T-helper 17 cell (primary cell): ENCODE measurements at regions not wholly inside any gene's neighbourhood (a gene's known extent, or its start where the extent isn't known, plus 50 kb on each side); places are given as distances from the start of the nearest gene placed in this dataset.

Experiments used
- ATAC-seq: fragments of 150-1000 bp; cut with Tn5 transposase; 2 replicates; pipeline ENCODE4 v1.10.0; 2021; ENCODE audit warnings: mild to moderate bottlenecking, moderate library complexity
- DNase-seq, 3 donors: peaks; one replicate each; pipeline versions ENCODE4 v3.0.0 to v3.0.0-alpha.2; 2020 to 2021
- H3K9me3 ChIP-seq: one replicate; pipeline ENCODE4 v1.7.0; 2013; ENCODE audit warnings: low read length, mild to moderate bottlenecking; ENCODE audit not compliant: control insufficient read depth, poor library complexity, severe bottlenecking
- H3K27ac Mint-ChIP-seq: one replicate; pipeline ENCODE4 v1.8.0; 2022; ENCODE audit warnings: mild to moderate bottlenecking, moderate library complexity, mixed read lengths
- H3K27me3 Mint-ChIP-seq: one replicate; pipeline ENCODE4 v1.8.0; 2022; ENCODE audit warnings: mixed read lengths
- H3K36me3 Mint-ChIP-seq: one replicate; pipeline ENCODE4 v1.8.0; 2022; ENCODE audit warnings: low read depth, mixed read lengths
- H3K4me1 Mint-ChIP-seq: one replicate; pipeline ENCODE4 v1.8.0; 2022; ENCODE audit warnings: mild to moderate bottlenecking, mixed read lengths
- H3K4me3 Mint-ChIP-seq: one replicate; pipeline ENCODE4 v1.8.0; 2022; ENCODE audit warnings: mild to moderate bottlenecking, moderate library complexity, mixed read lengths

DNA sequence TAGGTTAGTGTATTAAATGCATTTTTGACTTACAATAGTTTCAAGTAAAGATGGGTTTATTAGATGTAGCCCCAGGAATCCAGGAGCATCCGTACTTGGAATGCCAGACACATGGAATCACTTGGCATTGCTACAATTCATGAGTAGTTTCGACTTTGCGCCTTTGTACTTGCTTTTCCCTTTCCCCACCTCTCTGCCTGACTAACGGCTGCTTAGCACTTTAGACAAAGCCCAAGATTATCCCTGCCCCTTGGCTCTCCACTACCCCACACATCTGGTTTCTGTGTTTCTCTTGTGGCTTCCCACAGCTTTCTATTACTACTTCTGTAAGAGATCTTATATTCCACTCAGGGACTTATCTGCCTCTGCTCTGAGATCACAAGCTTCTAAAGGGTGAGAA is 397.7 kb upstream of the POU3F1 start:
- H3K27me3 Mint-ChIP-seq = peaks cover 51% of the 10 kb centered on the region
- peaks cover 5% of the 10 kb centered on the region for H3K36me3 Mint-ChIP-seq
- peaks cover 6% of the 10 kb centered on the region for H3K9me3 ChIP-seq
- peaks cover 5% of the 10 kb centered on the region for H3K4me1 Mint-ChIP-seq
- no peak for DNase-seq
- H3K27ac Mint-ChIP-seq = no peak overlapping the region
- no peak overlapping the region for H3K4me3 Mint-ChIP-seq
- ATAC-seq = no peak

- Mint-ChIP-seq H3K36me3 (no peaks in the 10 kb centered on the region), H3K27ac (no peak overlapping the region), H3K4me1 (no peaks in the 10 kb centered on the region), H3K4me3 (no peak overlapping the region), H3K27me3 (peaks cover 28% of the 10 kb centered on the region)
- no peak for DNase-seq
- no peak for ATAC-seq
- H3K9me3 ChIP-seq = peaks cover 6% of the 10 kb centered on the region
Observed at GRCh38 chr1:38440402-38440801, 393.8 kb upstream of the POU3F1 start.

DNA sequence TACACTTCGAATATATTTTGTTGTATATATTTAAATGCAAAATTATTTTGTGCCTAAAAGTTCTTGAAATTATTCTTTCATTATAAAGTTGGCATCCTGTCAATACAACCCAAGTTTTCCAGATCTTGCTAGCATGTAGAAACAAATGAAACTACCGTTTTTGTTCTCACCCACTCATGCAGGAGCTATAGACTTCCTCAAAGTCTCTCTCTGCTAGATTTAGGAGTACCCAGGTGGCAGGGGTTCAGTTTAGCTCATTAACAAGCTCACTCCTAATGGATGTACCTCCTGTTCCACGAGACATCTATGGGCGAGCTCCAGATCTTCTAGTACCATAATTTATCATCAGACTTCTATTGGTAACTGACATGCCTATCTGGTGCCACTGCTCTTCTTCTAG is 390.2 kb upstream of the POU3F1 start:
- H3K36me3 Mint-ChIP-seq = no peaks in the 10 kb centered on the region
- ATAC-seq (no peak), DNase-seq (no peak)
- no peaks in the 10 kb centered on the region for H3K4me1 Mint-ChIP-seq
- H3K27ac Mint-ChIP-seq = no peak overlapping the region
- no peak overlapping the region for H3K4me3 Mint-ChIP-seq
- H3K9me3 ChIP-seq = peaks cover 6% of the 10 kb centered on the region
- peaks cover 41% of the 10 kb centered on the region for H3K27me3 Mint-ChIP-seq

DNA sequence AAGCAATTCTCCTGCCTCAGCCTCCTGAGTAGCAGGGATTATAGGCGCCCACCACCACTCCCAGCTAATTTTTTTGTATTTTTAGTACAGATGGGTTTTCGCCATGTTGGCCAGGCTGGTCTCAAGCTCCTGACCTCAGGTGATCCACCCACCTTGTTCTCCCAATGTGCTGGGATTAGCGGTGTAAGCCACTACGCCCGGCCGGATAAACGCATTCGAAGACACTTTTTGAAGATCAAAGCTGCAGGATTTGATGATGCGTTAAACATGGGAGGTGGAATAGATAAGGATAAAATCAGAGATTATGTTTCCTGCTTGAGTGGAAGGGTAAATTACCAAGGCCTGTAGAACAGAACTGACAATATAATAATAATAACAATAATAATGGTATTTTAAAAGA is 389.4 kb upstream of the POU3F1 start:
- H3K27ac Mint-ChIP-seq = no peak overlapping the region
- peaks cover 48% of the 10 kb centered on the region for H3K27me3 Mint-ChIP-seq
- DNase-seq = no peak
- H3K36me3 Mint-ChIP-seq = no peaks in the 10 kb centered on the region
- no peaks in the 10 kb centered on the region for H3K4me1 Mint-ChIP-seq
- H3K4me3 Mint-ChIP-seq = no peak overlapping the region
- H3K9me3 ChIP-seq = peaks cover 6% of the 10 kb centered on the region
- ATAC-seq = no peak

DNA sequence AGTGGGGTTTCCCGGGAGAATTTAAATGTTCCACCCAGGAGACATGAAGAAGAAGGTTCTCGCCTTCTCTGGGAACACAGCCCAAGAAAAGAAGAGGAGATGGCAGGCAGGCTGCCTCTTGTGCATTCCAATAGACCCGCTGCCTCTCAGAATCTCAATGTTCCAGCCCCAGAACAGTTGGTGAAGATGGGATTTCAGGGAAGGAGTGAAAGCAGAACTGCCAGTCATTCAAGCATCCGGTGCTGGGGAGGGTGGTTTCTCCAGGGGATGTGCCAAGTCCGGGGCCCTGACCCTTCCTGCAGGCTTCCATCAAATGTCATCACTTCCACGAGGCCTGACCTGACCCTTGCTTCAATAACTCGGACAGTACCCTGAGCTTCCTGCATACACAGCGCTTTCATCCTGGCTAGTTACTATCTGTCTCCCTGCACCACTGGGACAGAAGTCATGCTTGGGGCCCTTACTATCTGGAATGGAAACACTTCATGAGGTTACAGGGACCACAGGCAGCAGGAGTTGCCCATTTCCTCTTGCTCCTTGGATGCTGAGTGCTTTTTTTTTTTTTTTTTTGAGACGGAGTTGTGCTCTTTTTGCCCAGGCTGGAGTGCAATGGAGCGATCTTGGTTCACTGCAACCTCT is 386.6 kb upstream of the POU3F1 start:
- no peak overlapping the region for H3K4me3 Mint-ChIP-seq
- peaks cover 55% of the 10 kb centered on the region for H3K27me3 Mint-ChIP-seq
- DNase-seq (no peak), ATAC-seq (no peak)
- H3K9me3 ChIP-seq = no peaks in the 10 kb centered on the region
- H3K36me3 Mint-ChIP-seq = no peaks in the 10 kb centered on the region
- no peak overlapping the region for H3K27ac Mint-ChIP-seq
- no peaks in the 10 kb centered on the region for H3K4me1 Mint-ChIP-seq

DNA sequence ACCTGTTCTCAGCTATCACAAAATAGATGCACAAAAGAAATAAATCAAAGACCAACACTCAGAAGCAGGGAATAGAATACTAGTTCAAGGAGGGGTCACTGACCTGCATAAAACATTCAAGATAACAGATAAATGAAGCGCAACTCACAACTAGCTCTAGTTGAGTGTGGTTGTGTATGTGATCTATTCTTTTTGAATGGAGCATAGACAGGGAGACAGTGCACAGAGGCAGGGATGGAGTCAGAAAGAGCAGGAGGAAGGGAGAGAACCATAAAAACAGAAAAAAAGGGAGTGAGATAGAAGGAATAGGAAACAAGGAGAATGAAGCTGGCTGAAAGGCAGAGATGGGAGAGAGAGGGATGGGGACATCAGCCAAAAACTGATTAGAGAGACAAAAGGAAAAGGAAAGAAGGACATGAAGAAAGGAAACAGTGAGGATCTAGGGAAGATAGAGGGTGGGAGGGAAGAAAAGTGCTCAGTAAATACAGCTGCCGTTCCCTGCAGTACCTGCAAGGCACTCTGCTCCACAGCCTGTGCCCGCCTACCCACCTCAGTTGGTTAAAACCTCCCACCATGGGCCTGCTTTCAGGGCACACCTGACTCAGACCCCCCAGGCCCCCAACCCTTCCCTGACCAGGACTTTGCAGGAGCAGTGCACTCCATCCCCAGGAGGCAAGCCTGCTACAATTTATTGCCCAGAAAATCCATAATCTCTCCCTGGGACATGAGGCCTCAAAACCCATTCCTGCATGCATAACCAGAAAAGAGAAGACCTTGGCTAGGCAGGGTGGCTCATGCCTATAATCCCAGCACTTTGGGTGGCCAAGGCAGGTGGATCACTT is 385.2 kb upstream of the POU3F1 start:
- no peak for DNase-seq
- no peaks in the 10 kb centered on the region for H3K9me3 ChIP-seq
- H3K36me3 Mint-ChIP-seq = no peaks in the 10 kb centered on the region
- H3K27me3 Mint-ChIP-seq = peaks cover 48% of the 10 kb centered on the region
- H3K4me1 Mint-ChIP-seq = no peaks in the 10 kb centered on the region
- no peak for ATAC-seq
- H3K4me3 Mint-ChIP-seq = no peak overlapping the region
- no peak overlapping the region for H3K27ac Mint-ChIP-seq

- Mint-ChIP-seq H3K27ac (no peak overlapping the region), H3K36me3 (peaks cover 4% of the 10 kb centered on the region), H3K4me3 (no peak overlapping the region), H3K27me3 (peaks cover 48% of the 10 kb centered on the region), H3K4me1 (peaks cover 5% of the 10 kb centered on the region)
- ATAC-seq (no peak), DNase-seq (no peak)
- no peaks in the 10 kb centered on the region for H3K9me3 ChIP-seq
Observed at GRCh38 chr1:38430949-38431348, 384.4 kb upstream of the POU3F1 start.

DNA sequence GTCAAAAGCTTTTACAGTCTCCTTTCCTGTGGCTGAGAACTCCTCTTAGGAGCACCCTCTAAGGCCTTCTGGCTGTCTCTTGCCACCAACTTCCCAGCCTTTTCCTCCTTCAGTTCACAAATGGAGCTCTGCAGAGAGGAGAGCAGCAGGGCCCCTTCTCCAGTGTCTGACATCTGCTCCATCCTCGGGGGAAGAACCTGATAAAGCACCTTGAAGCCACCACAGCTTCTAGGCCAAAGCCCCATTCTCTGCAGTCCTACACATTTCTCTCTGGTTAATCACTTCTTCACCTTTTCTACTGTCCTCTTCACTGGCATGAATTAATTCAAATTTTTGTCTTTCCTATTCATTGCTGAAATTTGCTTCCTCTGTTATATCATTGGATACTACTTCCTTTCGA is 378.1 kb upstream of the POU3F1 start:
- DNase-seq = no peak
- no peaks in the 10 kb centered on the region for H3K9me3 ChIP-seq
- Mint-ChIP-seq H3K4me1 (peaks cover 6% of the 10 kb centered on the region), H3K4me3 (no peak overlapping the region), H3K27ac (no peak overlapping the region), H3K36me3 (peaks cover 5% of the 10 kb centered on the region), H3K27me3 (peaks cover 5% of the 10 kb centered on the region)
- no peak for ATAC-seq

GRCh38 chr1:38420666-38421065 is 374.1 kb upstream of the POU3F1 start:
- H3K9me3 ChIP-seq = no peaks in the 10 kb centered on the region
- DNase-seq = no peak
- no peaks in the 10 kb centered on the region for H3K4me1 Mint-ChIP-seq
- H3K27ac Mint-ChIP-seq = no peak overlapping the region
- peaks cover 5% of the 10 kb centered on the region for H3K27me3 Mint-ChIP-seq
- peaks cover 3% of the 10 kb centered on the region for H3K36me3 Mint-ChIP-seq
- ATAC-seq = no peak
- no peak overlapping the region for H3K4me3 Mint-ChIP-seq

- H3K9me3 ChIP-seq = no peaks in the 10 kb centered on the region
- no peaks in the 10 kb centered on the region for H3K4me1 Mint-ChIP-seq
- DNase-seq (no peak), ATAC-seq (no peak)
- H3K27me3 Mint-ChIP-seq = peaks cover 5% of the 10 kb centered on the region
- H3K4me3 Mint-ChIP-seq = no peak overlapping the region
- H3K27ac Mint-ChIP-seq = no peak overlapping the region
- peaks cover 3% of the 10 kb centered on the region for H3K36me3 Mint-ChIP-seq
Observed at GRCh38 chr1:38418195-38419030, 371.8 kb upstream of the POU3F1 start.

DNA sequence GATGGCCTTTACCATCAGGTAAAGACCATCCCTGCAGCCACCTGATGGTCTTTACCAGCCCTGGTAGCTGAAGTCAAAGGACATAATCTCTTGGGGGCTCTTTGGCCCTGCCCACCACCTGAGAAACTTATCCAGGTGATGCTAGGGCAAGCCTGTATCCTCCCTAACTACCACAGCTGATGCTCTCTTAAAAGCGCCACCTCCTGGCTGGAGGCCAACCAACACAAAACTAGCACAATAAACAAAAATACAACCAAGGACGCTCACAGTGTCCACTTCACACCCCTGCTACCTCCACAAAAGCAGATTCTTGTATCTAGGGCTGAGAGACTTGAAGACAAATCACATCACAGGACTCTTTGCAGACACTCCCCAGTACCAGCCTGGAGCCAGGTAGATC is 357.1 kb upstream of the POU3F1 start:
- ATAC-seq = no peak
- no peaks in the 10 kb centered on the region for H3K4me1 Mint-ChIP-seq
- H3K36me3 Mint-ChIP-seq = peaks cover 2% of the 10 kb centered on the region
- DNase-seq = no peak
- no peak overlapping the region for H3K27ac Mint-ChIP-seq
- no peak overlapping the region for H3K4me3 Mint-ChIP-seq
- H3K9me3 ChIP-seq = no peaks in the 10 kb centered on the region
- H3K27me3 Mint-ChIP-seq = peaks cover 6% of the 10 kb centered on the region

- H3K27ac Mint-ChIP-seq = no peak overlapping the region
- no peak for ATAC-seq
- no peaks in the 10 kb centered on the region for H3K4me1 Mint-ChIP-seq
- H3K36me3 Mint-ChIP-seq = peaks cover 2% of the 10 kb centered on the region
- DNase-seq = no peak
- H3K4me3 Mint-ChIP-seq = no peak overlapping the region
- H3K27me3 Mint-ChIP-seq = peaks cover 11% of the 10 kb centered on the region
- H3K9me3 ChIP-seq = no peaks in the 10 kb centered on the region
Observed at GRCh38 chr1:38402230-38402815, 355.7 kb upstream of the POU3F1 start.

- H3K36me3 Mint-ChIP-seq = no peaks in the 10 kb centered on the region
- DNase-seq = no peak
Observed at GRCh38 chr1:38396606-38397005, 350.0 kb upstream of the POU3F1 start.

More at GRCh38 chr1:38396606-38397005, 350.0 kb upstream of the POU3F1 start:
- H3K9me3 ChIP-seq = no peaks in the 10 kb centered on the region
- Mint-ChIP-seq H3K27ac (no peak overlapping the region), H3K27me3 (peaks cover 27% of the 10 kb centered on the region), H3K4me1 (no peaks in the 10 kb centered on the region), H3K4me3 (no peak overlapping the region)
- no peak for ATAC-seq
